Smooth muscle cell (in vitro differentiated cells): ENCODE measurements at regions not wholly inside any gene's neighbourhood (a gene's known extent, or its start where the extent isn't known, plus 50 kb on each side); places are given as distances from the start of the nearest gene placed in this dataset.

Experiments
- DNase-seq: peaks from one replicate; lab custom pipeline; 2025; ENCODE audit not compliant: unreplicated experiment; lab: John Stamatoyannopoulos, UW
- H2AFZ ChIP-seq: fragments of 200-600 bp; sonication (generic); 2 replicates; pipeline ENCODE4 v1.6.0; 2016; ENCODE audit warnings: antibody characterized with exemption, low read depth, mild to moderate bottlenecking
- H3F3A ChIP-seq: fragments of 200-600 bp; sonication (generic); 2 replicates; pipeline ENCODE4 v1.6.0; 2017; ENCODE audit warnings: antibody characterized with exemption, low read depth
- H3K27ac ChIP-seq: fragments of 200-600 bp; sonication (generic); 2 replicates; pipeline ENCODE4 v1.5.1; 2016; ENCODE audit warnings: low read depth, mild to moderate bottlenecking
- H3K27me3 ChIP-seq: fragments of 200-600 bp; sonication (generic); 2 replicates; pipeline ENCODE4 v1.6.1; 2016; ENCODE audit warnings: low read depth, mild to moderate bottlenecking
- H3K36me3 ChIP-seq: fragments of 200-600 bp; sonication (generic); 2 replicates; pipeline ENCODE4 v1.5.1; 2016; ENCODE audit warnings: low read depth
- H3K4me1 ChIP-seq: fragments of 200-600 bp; sonication (generic); 2 replicates; pipeline ENCODE4 v1.5.1; 2016; ENCODE audit warnings: low read depth
- H3K4me2 ChIP-seq: fragments of 200-600 bp; sonication (generic); 2 replicates; pipeline ENCODE4 v1.6.0; 2016; ENCODE audit warnings: mild to moderate bottlenecking
- H3K4me3 ChIP-seq: fragments of 200-600 bp; sonication (generic); 2 replicates; pipeline ENCODE4 v1.5.1; 2016; ENCODE audit warnings: mild to moderate bottlenecking
- H3K79me2 ChIP-seq: fragments of 200-600 bp; sonication (generic); 2 replicates; pipeline ENCODE4 v1.6.0; 2016; ENCODE audit warnings: low read depth, mild to moderate bottlenecking
- H3K9ac ChIP-seq: fragments of 200-600 bp; sonication (generic); 2 replicates; pipeline ENCODE4 v1.6.0; 2016; ENCODE audit warnings: low read depth
- H3K9me3 ChIP-seq: fragments of 200-600 bp; sonication (generic); replicated peaks from 2 replicates; pipeline ENCODE4 v1.5.1; 2016; ENCODE audit warnings: low read depth
- H4K20me1 ChIP-seq: fragments of 200-600 bp; sonication (generic); 2 replicates; pipeline ENCODE4 v1.6.0; 2016; ENCODE audit warnings: low read depth
- WGBS: methylation state at CpG from one replicate; pipeline ENCODE4 v1.1.7; 2016; ENCODE audit warnings: low lambda C conversion rate; 5-methylcytosine and 5-hydroxymethylcytosine counted together
- TF ChIP-seq, protein P1 (sequence below): fragments of 200-600 bp; sonication (generic); IDR thresholded peaks from 2 replicates; pipeline ENCODE4 v1.5.1; 2017; ENCODE audit warnings: borderline replicate concordance, mild to moderate bottlenecking, antibody characterized with exemption; ENCODE audit not compliant: insufficient read depth, poor library complexity, severe bottlenecking

DNA sequence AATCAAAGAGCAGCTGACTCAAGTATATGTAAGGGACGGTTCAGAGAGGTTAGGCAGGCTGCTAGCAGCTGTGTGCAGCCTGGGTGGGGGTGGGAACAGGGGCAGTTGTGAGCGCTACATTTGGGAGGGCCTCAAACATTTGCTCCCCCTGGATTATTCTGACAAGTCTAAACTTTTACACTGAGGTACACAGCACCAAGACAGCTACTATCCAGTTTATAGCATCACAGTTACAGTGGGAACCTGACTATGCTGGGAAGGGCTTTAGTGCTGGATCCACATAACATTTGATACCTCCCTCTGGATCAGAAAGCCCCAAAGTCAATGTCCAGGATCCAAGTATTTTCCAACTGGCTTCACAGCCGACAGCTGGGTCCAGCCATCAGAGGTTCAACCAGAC lies 55.8 kb upstream of the GIMD1 start:
- H3K4me3 ChIP-seq = no peak overlapping the region
- no peaks in the 10 kb centered on the region for H3K79me2 ChIP-seq
- TF ChIP-seq, protein P1, sequence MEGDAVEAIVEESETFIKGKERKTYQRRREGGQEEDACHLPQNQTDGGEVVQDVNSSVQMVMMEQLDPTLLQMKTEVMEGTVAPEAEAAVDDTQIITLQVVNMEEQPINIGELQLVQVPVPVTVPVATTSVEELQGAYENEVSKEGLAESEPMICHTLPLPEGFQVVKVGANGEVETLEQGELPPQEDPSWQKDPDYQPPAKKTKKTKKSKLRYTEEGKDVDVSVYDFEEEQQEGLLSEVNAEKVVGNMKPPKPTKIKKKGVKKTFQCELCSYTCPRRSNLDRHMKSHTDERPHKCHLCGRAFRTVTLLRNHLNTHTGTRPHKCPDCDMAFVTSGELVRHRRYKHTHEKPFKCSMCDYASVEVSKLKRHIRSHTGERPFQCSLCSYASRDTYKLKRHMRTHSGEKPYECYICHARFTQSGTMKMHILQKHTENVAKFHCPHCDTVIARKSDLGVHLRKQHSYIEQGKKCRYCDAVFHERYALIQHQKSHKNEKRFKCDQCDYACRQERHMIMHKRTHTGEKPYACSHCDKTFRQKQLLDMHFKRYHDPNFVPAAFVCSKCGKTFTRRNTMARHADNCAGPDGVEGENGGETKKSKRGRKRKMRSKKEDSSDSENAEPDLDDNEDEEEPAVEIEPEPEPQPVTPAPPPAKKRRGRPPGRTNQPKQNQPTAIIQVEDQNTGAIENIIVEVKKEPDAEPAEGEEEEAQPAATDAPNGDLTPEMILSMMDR = no peak
- H3K36me3 ChIP-seq = no peaks in the 10 kb centered on the region
- no peaks in the 10 kb centered on the region for H3K27me3 ChIP-seq
- H3F3A ChIP-seq = no peaks in the 10 kb centered on the region
- no peak overlapping the region for H3K4me2 ChIP-seq
- H3K9me3 ChIP-seq = no peaks in the 10 kb centered on the region
- no peak overlapping the region for H3K27ac ChIP-seq
- no peak overlapping the region for H3K9ac ChIP-seq
- no peaks in the 10 kb centered on the region for H3K4me1 ChIP-seq
- DNase-seq = no peak
- 93% methylated on average over 3 of the region's 3 CpGs for WGBS
- no peaks in the 10 kb centered on the region for H4K20me1 ChIP-seq
- no peak overlapping the region for H2AFZ ChIP-seq

DNA sequence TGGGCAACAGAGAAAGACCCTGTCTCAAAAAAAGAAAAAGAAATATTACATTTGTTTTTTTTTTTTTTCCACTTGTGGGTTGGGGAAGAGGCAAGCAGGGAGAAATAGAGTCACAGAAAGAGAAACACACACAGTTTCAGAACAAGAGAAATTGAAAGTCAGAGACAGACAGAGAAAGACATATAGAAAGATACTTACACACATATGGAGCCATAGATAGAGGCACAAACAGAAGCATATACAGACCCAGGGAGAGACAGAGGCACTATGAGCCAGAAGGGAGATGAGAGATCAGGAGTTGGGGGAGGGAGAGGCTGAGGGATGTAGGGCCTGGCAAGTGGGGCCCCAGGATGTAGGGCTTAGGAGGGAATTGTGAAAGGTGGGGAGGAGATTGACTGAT lies 55.2 kb upstream of the GIMD1 start:
- Histone ChIP-seq H2AFZ (no peak overlapping the region), H3K79me2 (no peaks in the 10 kb centered on the region), H3K9ac (no peak overlapping the region), H3K36me3 (no peaks in the 10 kb centered on the region), H3K27me3 (no peaks in the 10 kb centered on the region), H3K27ac (no peak overlapping the region), H3K4me1 (no peaks in the 10 kb centered on the region), H3K4me2 (no peak overlapping the region), H3F3A (no peaks in the 10 kb centered on the region), H4K20me1 (no peaks in the 10 kb centered on the region), H3K9me3 (no peaks in the 10 kb centered on the region), H3K4me3 (no peak overlapping the region)
- TF ChIP-seq, protein P1 = no peak
- no peak for DNase-seq

DNA sequence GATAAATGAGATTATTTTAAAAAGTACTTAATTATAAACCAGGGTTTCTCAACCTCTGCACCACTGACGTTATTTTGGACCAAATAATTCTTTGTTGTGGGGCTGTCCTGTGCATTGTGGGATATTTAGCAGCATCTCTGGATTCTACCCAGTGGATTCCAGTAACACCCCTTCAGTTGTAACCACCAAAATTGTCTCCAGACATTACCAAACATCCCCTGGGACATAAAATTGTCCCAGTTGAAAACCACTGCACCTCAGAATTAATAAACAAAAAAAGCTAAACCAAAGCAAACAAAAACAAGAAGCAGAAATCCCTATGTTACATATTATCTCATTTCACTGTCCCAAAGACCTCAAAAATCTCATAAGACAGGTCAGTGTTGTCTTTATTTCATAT lies 54.2 kb upstream of the GIMD1 start:
- Histone ChIP-seq H3K4me1 (no peaks in the 10 kb centered on the region), H3K9ac (no peak overlapping the region), H3K27ac (no peak overlapping the region), H3F3A (no peaks in the 10 kb centered on the region), H2AFZ (peak overlapping the region; percentile 25), H3K4me3 (no peak overlapping the region), H3K27me3 (no peaks in the 10 kb centered on the region), H3K36me3 (no peaks in the 10 kb centered on the region), H3K79me2 (no peaks in the 10 kb centered on the region), H3K4me2 (no peak overlapping the region), H4K20me1 (no peaks in the 10 kb centered on the region), H3K9me3 (no peaks in the 10 kb centered on the region)
- no peak for DNase-seq
- TF ChIP-seq, protein P1 = no peak
- WGBS = 96% methylated on average over 1 of the region's 1 CpG

DNA sequence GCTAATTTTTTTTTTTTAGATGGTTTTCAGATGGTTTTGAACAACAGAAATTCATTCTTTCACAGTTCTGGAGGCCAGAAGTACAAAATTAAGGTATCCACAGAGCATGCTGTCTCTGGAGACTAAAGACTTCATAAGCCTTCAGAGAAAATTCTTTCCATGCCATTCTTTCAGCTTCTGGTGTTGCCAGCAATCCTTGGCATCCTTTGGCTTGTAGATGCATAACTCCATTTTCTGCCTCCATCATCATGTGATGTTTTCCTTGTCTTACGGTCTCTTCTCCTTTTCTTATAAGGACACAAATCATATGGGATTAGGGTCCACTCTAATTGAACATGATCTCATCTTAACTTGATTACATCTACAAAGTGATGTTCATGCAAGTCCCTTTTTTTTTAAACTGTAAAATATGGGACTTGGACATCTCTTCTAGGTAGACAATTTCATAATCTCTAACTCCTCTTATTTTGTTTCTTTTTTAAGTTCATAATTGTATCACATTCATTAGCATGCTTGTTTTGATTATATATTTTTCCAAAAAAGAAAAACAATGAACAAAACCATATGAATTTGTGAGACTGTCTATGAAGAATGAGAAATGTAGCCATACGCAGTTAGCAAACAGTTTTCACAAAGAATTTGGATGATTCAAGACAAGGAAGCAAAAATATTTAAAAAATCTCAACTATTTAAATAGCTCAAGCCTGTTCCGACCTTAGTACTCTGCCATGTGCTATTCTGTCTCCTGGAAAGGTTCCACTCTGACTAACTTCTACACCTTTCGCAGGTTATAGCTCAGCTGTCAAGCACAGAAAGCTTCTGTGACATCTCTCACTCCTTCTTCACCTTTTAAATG lies 53.1 kb upstream of the GIMD1 start:
- TF ChIP-seq, protein P1 = no peak
- no peaks in the 10 kb centered on the region for H3K27me3 ChIP-seq
- no peaks in the 10 kb centered on the region for H3F3A ChIP-seq
- DNase-seq = no peak
- 58% methylated on average over 4 of the region's 4 CpGs for WGBS
- no peaks in the 10 kb centered on the region for H3K36me3 ChIP-seq
- no peaks in the 10 kb centered on the region for H4K20me1 ChIP-seq
- H3K9me3 ChIP-seq = no peaks in the 10 kb centered on the region
- peak overlapping the region; percentile 25 for H3K4me2 ChIP-seq
- no peak overlapping the region for H3K27ac ChIP-seq
- H3K9ac ChIP-seq = no peak overlapping the region
- H3K79me2 ChIP-seq = no peaks in the 10 kb centered on the region
- H2AFZ ChIP-seq = no peak overlapping the region
- no peaks in the 10 kb centered on the region for H3K4me1 ChIP-seq
- no peak overlapping the region for H3K4me3 ChIP-seq
